OCI-LY3 (cell line): ENCODE measurements at regions not wholly inside any gene's neighbourhood (a gene's known extent, or its start where the extent isn't known, plus 50 kb on each side); places are given as distances from the start of the nearest gene placed in this dataset.

ENCODE experiments used
- H2AFZ ChIP-seq: fragments of 200-600, 300-600 bp; shearing (Covaris generic); 2 replicates; pipeline ENCODE4 v1.6.0; 2014; ENCODE audit warnings: antibody characterized with exemption, low read depth, low read length
- H3K27ac ChIP-seq: fragments of 200-600, 300-600 bp; sonication (generic); 2 replicates; pipeline ENCODE4 v1.5.1; 2014; ENCODE audit warnings: mild to moderate bottlenecking, low read length, moderate library complexity, mixed read lengths
- H3K27me3 ChIP-seq: fragments of 200-600, 300-600 bp; sonication (generic); 2 replicates; pipeline ENCODE4 v1.6.1; 2014; ENCODE audit warnings: low read depth, low read length, mixed read lengths
- H3K36me3 ChIP-seq: fragments of 200-600, 300-600 bp; sonication (generic); replicated peaks from 2 replicates; pipeline ENCODE3; 2014; ENCODE audit warnings: low read depth, low read length, mixed read lengths
- H3K4me1 ChIP-seq: fragments of 300-600, 200-600 bp; sonication (generic); 2 replicates; pipeline ENCODE4 v1.6.1; 2014; ENCODE audit warnings: low read length, mixed read lengths
- H3K4me2 ChIP-seq: fragments of 200-600, 300-600 bp; sonication (generic); 2 replicates; pipeline ENCODE4 v1.6.1; 2014; ENCODE audit warnings: low read length, mixed read lengths
- H3K4me3 ChIP-seq: fragments of 300-600, 200-600 bp; sonication (generic); 2 replicates; pipeline ENCODE4 v1.5.1; 2014; ENCODE audit warnings: antibody characterized with exemption, mild to moderate bottlenecking, low read length, moderate library complexity
- H3K79me2 ChIP-seq: fragments of 300-600, 200-600 bp; shearing (Covaris generic); 2 replicates; pipeline ENCODE4 v1.6.1; 2014; ENCODE audit warnings: mild to moderate bottlenecking, low read length, mixed read lengths
- H3K9ac ChIP-seq: fragments of 300-600, 200-600 bp; shearing (Covaris generic); 2 replicates; pipeline ENCODE4 v1.6.0; 2014; ENCODE audit warnings: mild to moderate bottlenecking, low read length, moderate library complexity
- H3K9me3 ChIP-seq: fragments of 200-600, 300-600 bp; shearing (Covaris generic); 2 replicates; pipeline ENCODE4 v1.6.1; 2014; ENCODE audit warnings: low read length, mixed read lengths; ENCODE audit not compliant: insufficient read depth
- H4K20me1 ChIP-seq: fragments of 200-600, 300-600 bp; sonication (generic); 2 replicates; pipeline ENCODE4 v1.6.1; 2016; ENCODE audit warnings: low read length, mixed read lengths; ENCODE audit not compliant: insufficient read depth
- CTCF ChIP-seq: fragments of 200-600, 300-600 bp; sonication (generic); IDR thresholded peaks from 2 replicates; pipeline ENCODE4 v1.5.1; 2014; ENCODE audit warnings: antibody characterized with exemption, low read length, low read depth
- EZH2phosphoT487 ChIP-seq: fragments of 200-600 bp; shearing (Covaris generic); IDR thresholded peaks from 2 replicates; pipeline ENCODE4 v1.6.1; 2018; ENCODE audit warnings: antibody characterized with exemption, mixed run types, low read depth

GRCh38 chr5:167965710-167966109, 325.7 kb upstream of the WWC1 start:
- Histone ChIP-seq H3K4me1 (0 out of 2 replicates have a peak, but pooled peaks cover 6% of the 10 kb centered on the region), H4K20me1 (no peaks in the 10 kb centered on the region), H3K79me2 (no peaks in the 10 kb centered on the region), H3K27ac (no peak overlapping the region), H3K9me3 (no peaks in the 10 kb centered on the region), H3K36me3 (no peaks in the 10 kb centered on the region), H3K4me3 (no peak overlapping the region), H2AFZ (no peak overlapping the region), H3K4me2 (no peak overlapping the region), H3K27me3 (peaks cover 21% of the 10 kb centered on the region), H3K9ac (no peak overlapping the region)
- TF ChIP-seq EZH2phosphoT487 (no peak), CTCF (no peak)

- no peaks in the 10 kb centered on the region for H3K9me3 ChIP-seq
- no peak overlapping the region for H2AFZ ChIP-seq
- H3K79me2 ChIP-seq = no peaks in the 10 kb centered on the region
- no peak for TF ChIP-seq EZH2phosphoT487
- H3K27ac ChIP-seq = no peak overlapping the region
- H3K4me3 ChIP-seq = no peak overlapping the region
- H3K27me3 ChIP-seq = peaks cover 21% of the 10 kb centered on the region
- H3K4me2 ChIP-seq = no peak overlapping the region
- H4K20me1 ChIP-seq = no peaks in the 10 kb centered on the region
- H3K36me3 ChIP-seq = no peaks in the 10 kb centered on the region
- H3K9ac ChIP-seq = no peak overlapping the region
- 0 out of 2 replicates have a peak, but pooled peaks cover 6% of the 10 kb centered on the region for H3K4me1 ChIP-seq
Measured at GRCh38 chr5:167966979-167967378, 324.5 kb upstream of the WWC1 start.

GRCh38 chr5:167967494-167968177, 323.8 kb upstream of the WWC1 start:
- H2AFZ ChIP-seq = no peak overlapping the region
- 0 out of 2 replicates have a peak, but pooled peaks cover 6% of the 10 kb centered on the region for H3K4me1 ChIP-seq
- H3K4me2 ChIP-seq = no peak overlapping the region
- H3K9ac ChIP-seq = no peak overlapping the region
- H3K4me3 ChIP-seq = no peak overlapping the region
- no peak overlapping the region for H3K27ac ChIP-seq
- H3K36me3 ChIP-seq = no peaks in the 10 kb centered on the region
- no peaks in the 10 kb centered on the region for H4K20me1 ChIP-seq
- H3K79me2 ChIP-seq = no peaks in the 10 kb centered on the region
- TF ChIP-seq CTCF (no peak), EZH2phosphoT487 (no peak)
- peaks cover 21% of the 10 kb centered on the region for H3K27me3 ChIP-seq
- H3K9me3 ChIP-seq = no peaks in the 10 kb centered on the region

GRCh38 chr5:167968837-167969236, 322.6 kb upstream of the WWC1 start:
- Histone ChIP-seq H3K27ac (no peak overlapping the region), H3K4me2 (no peak overlapping the region), H3K27me3 (peaks cover 21% of the 10 kb centered on the region), H4K20me1 (no peaks in the 10 kb centered on the region), H3K79me2 (no peaks in the 10 kb centered on the region), H3K36me3 (no peaks in the 10 kb centered on the region), H2AFZ (no peak overlapping the region), H3K4me3 (no peak overlapping the region), H3K9me3 (no peaks in the 10 kb centered on the region), H3K9ac (no peak overlapping the region), H3K4me1 (0 out of 2 replicates have a peak, but pooled peaks cover 6% of the 10 kb centered on the region)
- TF ChIP-seq EZH2phosphoT487 = no peak
- no peak for TF ChIP-seq CTCF
